ENCODE measurements at regions not wholly inside any gene's neighbourhood (a gene's known extent, or its start where the extent isn't known, plus 50 kb on each side); places are given as distances from the start of the nearest gene placed in this dataset.

- H3K9me3 ChIP-seq (ENCODE audit: low read length) = no peaks in the 10 kb centered on the region
- H3K9me2 ChIP-seq (ENCODE audit: insufficient read depth, low read length) = no peaks in the 10 kb centered on the region
Measured at GRCh38 chr13:94851576-94851975, 139.2 kb upstream of the SOX21 start.

GRCh38 chr13:94849254-94849653 lies 136.9 kb upstream of the SOX21 start:
- no peaks in the 10 kb centered on the region for H3K9me3 ChIP-seq (ENCODE audit: low read length)
- H3K27ac ChIP-seq (ENCODE audit: low read length) = no peak overlapping the region
- H3K4me2 ChIP-seq (ENCODE audit: low read length) = no peak overlapping the region
- no peaks in the 10 kb centered on the region for H3K9me2 ChIP-seq (ENCODE audit: insufficient read depth, low read length)
- no peak overlapping the region for H3K9ac ChIP-seq (ENCODE audit: low read length)
- no peaks in the 10 kb centered on the region for H3K79me2 ChIP-seq (replicated peaks; ENCODE audit: insufficient read depth, low read length)
- no peaks in the 10 kb centered on the region for H4K20me1 ChIP-seq (ENCODE audit: insufficient read depth)
- no peak for TF ChIP-seq EP300 (conservative IDR thresholded peaks at IDR 0.05; ENCODE audit: poor library complexity, severe bottlenecking)
- no peak for TF ChIP-seq EZH2 (IDR thresholded peaks at IDR 0.05; ENCODE audit: borderline replicate concordance, insufficient read depth, low read length, poor library complexity, severe bottlenecking)
- TF ChIP-seq, protein P1, sequence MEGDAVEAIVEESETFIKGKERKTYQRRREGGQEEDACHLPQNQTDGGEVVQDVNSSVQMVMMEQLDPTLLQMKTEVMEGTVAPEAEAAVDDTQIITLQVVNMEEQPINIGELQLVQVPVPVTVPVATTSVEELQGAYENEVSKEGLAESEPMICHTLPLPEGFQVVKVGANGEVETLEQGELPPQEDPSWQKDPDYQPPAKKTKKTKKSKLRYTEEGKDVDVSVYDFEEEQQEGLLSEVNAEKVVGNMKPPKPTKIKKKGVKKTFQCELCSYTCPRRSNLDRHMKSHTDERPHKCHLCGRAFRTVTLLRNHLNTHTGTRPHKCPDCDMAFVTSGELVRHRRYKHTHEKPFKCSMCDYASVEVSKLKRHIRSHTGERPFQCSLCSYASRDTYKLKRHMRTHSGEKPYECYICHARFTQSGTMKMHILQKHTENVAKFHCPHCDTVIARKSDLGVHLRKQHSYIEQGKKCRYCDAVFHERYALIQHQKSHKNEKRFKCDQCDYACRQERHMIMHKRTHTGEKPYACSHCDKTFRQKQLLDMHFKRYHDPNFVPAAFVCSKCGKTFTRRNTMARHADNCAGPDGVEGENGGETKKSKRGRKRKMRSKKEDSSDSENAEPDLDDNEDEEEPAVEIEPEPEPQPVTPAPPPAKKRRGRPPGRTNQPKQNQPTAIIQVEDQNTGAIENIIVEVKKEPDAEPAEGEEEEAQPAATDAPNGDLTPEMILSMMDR (IDR thresholded peaks at IDR 0.05; ENCODE audit: poor library complexity, severe bottlenecking) = no peak
- no peak for TF ChIP-seq TAF1 (IDR thresholded peaks at IDR 0.05; ENCODE audit: low read depth)
- no peak for TF ChIP-seq RAD21 (conservative IDR thresholded peaks at IDR 0.05)
- TF ChIP-seq REST (IDR thresholded peaks at IDR 0.05; ENCODE audit: borderline replicate concordance) = no peak
- TF ChIP-seq POLR2AphosphoS5 (IDR thresholded peaks at IDR 0.05) = no peak
- no peak for TF ChIP-seq MXI1 (conservative IDR thresholded peaks at IDR 0.05; ENCODE audit: poor library complexity, severe bottlenecking)
- TF ChIP-seq SMC3 (conservative IDR thresholded peaks at IDR 0.05; ENCODE audit: poor library complexity) = no peak
- H3K27me3 ChIP-seq (ENCODE audit: insufficient read depth, low read depth, low read length) = no peaks in the 10 kb centered on the region
- H3F3A ChIP-seq (ENCODE audit: insufficient read depth, low read length, poor library complexity, severe bottlenecking) = no peaks in the 10 kb centered on the region
- no peak overlapping the region for H2AFZ ChIP-seq (ENCODE audit: low read depth, low read length)
- no peak overlapping the region for H3K4me3 ChIP-seq (ENCODE audit: low read length)
- no peaks in the 10 kb centered on the region for H3K36me3 ChIP-seq (ENCODE audit: insufficient read depth, low read length)

More at GRCh38 chr13:94851576-94851975, 139.2 kb upstream of the SOX21 start:
- no peak for TF ChIP-seq SMC3 (conservative IDR thresholded peaks at IDR 0.05; ENCODE audit: poor library complexity)
- TF ChIP-seq REST (IDR thresholded peaks at IDR 0.05; ENCODE audit: borderline replicate concordance) = no peak
- no peak for TF ChIP-seq RAD21 (conservative IDR thresholded peaks at IDR 0.05)
- TF ChIP-seq, protein P1 (IDR thresholded peaks at IDR 0.05; ENCODE audit: poor library complexity, severe bottlenecking) = no peak
- no peaks in the 10 kb centered on the region for H3K27me3 ChIP-seq (ENCODE audit: insufficient read depth, low read depth, low read length)
- H3K79me2 ChIP-seq (replicated peaks; ENCODE audit: insufficient read depth, low read length) = no peaks in the 10 kb centered on the region
- H3K27ac ChIP-seq (ENCODE audit: low read length) = no peak overlapping the region
- no peaks in the 10 kb centered on the region for H3F3A ChIP-seq (ENCODE audit: insufficient read depth, low read length, poor library complexity, severe bottlenecking)
- H2AFZ ChIP-seq (ENCODE audit: low read depth, low read length) = no peak overlapping the region
- H4K20me1 ChIP-seq (ENCODE audit: insufficient read depth) = no peaks in the 10 kb centered on the region
- H3K4me2 ChIP-seq (ENCODE audit: low read length) = no peak overlapping the region
- H3K4me3 ChIP-seq (ENCODE audit: low read length) = no peak overlapping the region
- no peaks in the 10 kb centered on the region for H3K36me3 ChIP-seq (ENCODE audit: insufficient read depth, low read length)
- H3K9ac ChIP-seq (ENCODE audit: low read length) = no peak overlapping the region
